Osteocyte (in vitro differentiated cells): ENCODE measurements at regions not wholly inside any gene's neighbourhood (a gene's known extent, or its start where the extent isn't known, plus 50 kb on each side); places are given as distances from the start of the nearest gene placed in this dataset.

Experiments
- DNase-seq: peaks from one replicate; pipeline ENCODE4 v3.0.0; 2021; ENCODE audit warnings: mixed read lengths; ENCODE audit not compliant: unreplicated experiment; ENCODE audit errors: extremely low spot score
- H3K27ac Mint-ChIP-seq: one replicate; pipeline ENCODE4 v1.8.0; 2021; ENCODE audit warnings: mild to moderate bottlenecking, mixed read lengths; ENCODE audit not compliant: unreplicated experiment
- H3K27me3 Mint-ChIP-seq: one replicate; pipeline ENCODE4 v1.8.0; 2021; ENCODE audit warnings: mixed read lengths; ENCODE audit not compliant: unreplicated experiment
- H3K36me3 Mint-ChIP-seq: one replicate; pipeline ENCODE4 v1.8.0; 2021; ENCODE audit warnings: mixed read lengths; ENCODE audit not compliant: unreplicated experiment
- H3K4me1 Mint-ChIP-seq: one replicate; pipeline ENCODE4 v1.8.0; 2021; ENCODE audit warnings: mixed read lengths; ENCODE audit not compliant: unreplicated experiment
- H3K4me3 Mint-ChIP-seq: one replicate; pipeline ENCODE4 v1.8.0; 2021; ENCODE audit warnings: mild to moderate bottlenecking, moderate library complexity, mixed read lengths; ENCODE audit not compliant: unreplicated experiment
- H3K9me3 Mint-ChIP-seq: one replicate; pipeline ENCODE4 v1.8.0; 2021; ENCODE audit warnings: mixed read lengths; ENCODE audit not compliant: unreplicated experiment
- TF ChIP-seq, protein P1 (sequence below): fragments of 200-600 bp; sonication (generic); IDR thresholded peaks from 2 replicates; pipeline ENCODE4 v1.5.0; 2021; ENCODE audit warnings: antibody characterized with exemption, mild to moderate bottlenecking, moderate library complexity

GRCh38 chr22:47783433-47784366 lies 1021.2 kb downstream of the TBC1D22A start:
- H3K4me3 Mint-ChIP-seq, result no peak overlapping the region
- DNase-seq, result no peak
- no peaks in the 10 kb centered on the region for H3K36me3 Mint-ChIP-seq
- TF ChIP-seq, protein P1, sequence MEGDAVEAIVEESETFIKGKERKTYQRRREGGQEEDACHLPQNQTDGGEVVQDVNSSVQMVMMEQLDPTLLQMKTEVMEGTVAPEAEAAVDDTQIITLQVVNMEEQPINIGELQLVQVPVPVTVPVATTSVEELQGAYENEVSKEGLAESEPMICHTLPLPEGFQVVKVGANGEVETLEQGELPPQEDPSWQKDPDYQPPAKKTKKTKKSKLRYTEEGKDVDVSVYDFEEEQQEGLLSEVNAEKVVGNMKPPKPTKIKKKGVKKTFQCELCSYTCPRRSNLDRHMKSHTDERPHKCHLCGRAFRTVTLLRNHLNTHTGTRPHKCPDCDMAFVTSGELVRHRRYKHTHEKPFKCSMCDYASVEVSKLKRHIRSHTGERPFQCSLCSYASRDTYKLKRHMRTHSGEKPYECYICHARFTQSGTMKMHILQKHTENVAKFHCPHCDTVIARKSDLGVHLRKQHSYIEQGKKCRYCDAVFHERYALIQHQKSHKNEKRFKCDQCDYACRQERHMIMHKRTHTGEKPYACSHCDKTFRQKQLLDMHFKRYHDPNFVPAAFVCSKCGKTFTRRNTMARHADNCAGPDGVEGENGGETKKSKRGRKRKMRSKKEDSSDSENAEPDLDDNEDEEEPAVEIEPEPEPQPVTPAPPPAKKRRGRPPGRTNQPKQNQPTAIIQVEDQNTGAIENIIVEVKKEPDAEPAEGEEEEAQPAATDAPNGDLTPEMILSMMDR, result no peak
- H3K4me1 Mint-ChIP-seq, result no peaks in the 10 kb centered on the region
- no peak overlapping the region for H3K27ac Mint-ChIP-seq
- H3K27me3 Mint-ChIP-seq, result peaks cover 2% of the 10 kb centered on the region
- H3K9me3 Mint-ChIP-seq, result peaks cover 34% of the 10 kb centered on the region

DNA sequence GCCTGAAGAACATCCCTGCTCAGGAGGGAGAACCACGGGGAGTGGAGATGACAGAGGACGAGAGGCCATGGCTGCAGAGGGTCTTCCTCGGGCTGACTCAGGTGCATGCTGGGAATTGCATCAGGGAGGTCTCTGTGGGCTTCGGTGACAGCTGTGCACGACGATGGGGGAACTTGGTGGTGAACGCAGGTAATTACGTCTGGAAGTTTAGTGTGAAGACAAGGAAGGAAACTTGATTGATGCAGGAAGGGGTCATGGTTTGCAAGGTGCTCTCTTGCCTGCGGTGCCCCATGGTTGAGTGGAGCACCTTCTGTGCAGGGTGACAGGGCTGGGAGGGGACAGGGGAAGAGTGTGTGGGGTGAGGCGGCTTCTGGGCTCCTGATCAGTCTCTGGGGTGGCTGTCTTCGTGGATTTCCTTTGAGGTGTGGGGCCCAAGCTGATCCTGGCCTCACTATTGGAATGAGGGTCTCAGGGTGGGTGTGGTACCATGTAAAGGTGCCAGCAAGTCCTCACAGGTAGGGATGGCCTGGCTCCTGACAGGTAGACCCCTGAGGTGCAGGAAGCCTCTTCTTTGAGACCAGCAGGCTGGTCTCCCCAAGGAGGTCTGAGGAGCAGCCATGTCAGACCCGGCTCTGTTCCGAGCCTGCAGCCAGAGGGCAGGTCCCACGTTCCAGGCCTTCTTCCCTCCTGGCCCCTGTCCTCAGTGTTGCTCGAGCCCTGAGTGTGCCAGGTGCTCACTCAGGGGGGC lies 1020.1 kb downstream of the TBC1D22A start:
- Mint-ChIP-seq H3K27ac (no peak overlapping the region), H3K9me3 (peaks cover 34% of the 10 kb centered on the region)
- no peak for DNase-seq

GRCh38 chr22:47781427-47782111 lies 1019.1 kb downstream of the TBC1D22A start:
- Mint-ChIP-seq H3K9me3 (peaks cover 34% of the 10 kb centered on the region), H3K27ac (no peak overlapping the region), H3K4me3 (no peak overlapping the region)

More for the DNA sequence above, 1020.1 kb downstream of the TBC1D22A start:
- Mint-ChIP-seq H3K27me3 (no peaks in the 10 kb centered on the region), H3K4me1 (no peaks in the 10 kb centered on the region), H3K36me3 (no peaks in the 10 kb centered on the region), H3K4me3 (no peak overlapping the region)
- TF ChIP-seq, protein P1, result no peak

GRCh38 chr22:47781024-47781423 lies 1018.6 kb downstream of the TBC1D22A start:
- Mint-ChIP-seq H3K36me3 (no peaks in the 10 kb centered on the region), H3K9me3 (peaks cover 30% of the 10 kb centered on the region), H3K27ac (no peak overlapping the region), H3K27me3 (no peaks in the 10 kb centered on the region), H3K4me3 (no peak overlapping the region), H3K4me1 (no peaks in the 10 kb centered on the region)
- TF ChIP-seq, protein P1, result no peak
- DNase-seq, result no peak

More at GRCh38 chr22:47781427-47782111, 1019.1 kb downstream of the TBC1D22A start:
- Mint-ChIP-seq H3K36me3 (no peaks in the 10 kb centered on the region), H3K27me3 (no peaks in the 10 kb centered on the region), H3K4me1 (no peaks in the 10 kb centered on the region)
- no peak for DNase-seq
- TF ChIP-seq, protein P1, result no peak
